Sigmoid colon (tissue), 6 donors: ENCODE measurements at regions not wholly inside any gene's neighbourhood (a gene's known extent, or its start where the extent isn't known, plus 50 kb on each side); places are given as distances from the start of the nearest gene placed in this dataset.

Source experiments
- DNase-seq: peaks from one replicate; pipeline ENCODE4 v3.0.0-alpha.2; 2019
- H3K27ac ChIP-seq, 4 donors: fragments of 200-600 bp; sonication (generic); one replicate each; pipeline ENCODE4 v1.5.1; 2016 to 2019; ENCODE audit warnings: mild to moderate bottlenecking in 1 of 4
- H3K27me3 ChIP-seq, 3 donors: fragments of 200-600 bp; sonication (generic); one replicate each; pipeline ENCODE4 v1.5.1; 2019; ENCODE audit warnings: mild to moderate bottlenecking in 1 of 3
- H3K36me3 ChIP-seq, 4 donors: fragments of 200-600 bp; sonication (generic); one replicate each; pipeline ENCODE4 v1.5.1; 2016 to 2019
- H3K4me1 ChIP-seq, 4 donors: fragments of 200-600 bp; sonication (generic); one replicate each; pipeline ENCODE4 v1.5.1; 2017 to 2019
- H3K4me3 ChIP-seq, 4 donors: fragments of 200-600 bp; sonication (generic); one replicate each; pipeline ENCODE4 v1.5.1; 2017 to 2019; ENCODE audit warnings: mild to moderate bottlenecking in 2 of 4, moderate library complexity in 1 of 4
- H3K9me3 ChIP-seq, 4 donors: fragments of 200-600 bp in 3 of 4; sonication (generic) in 3 of 4; one replicate each; pipeline versions ENCODE4 v1.5.1 to v1.6.1; 2013 to 2019
- CTCF ChIP-seq, 4 experiments: fragments of 450-650 bp in 3 of 4; fragments of 200-600 bp in 1 of 4; IDR thresholded peaks; one replicate each; pipeline ENCODE4 v1.5.1; 2016 to 2019; ENCODE audit warnings: antibody characterized with exemption in 4 of 4, mild to moderate bottlenecking in 3 of 4, moderate library complexity in 2 of 4
- EP300 ChIP-seq, 4 donors: sonication (generic); formaldehyde crosslinking; IDR thresholded peaks; one replicate each; pipeline ENCODE4 v1.6.1; 2017; ENCODE audit warnings: antibody characterized with exemption in 4 of 4
- POLR2A ChIP-seq, 2 donors: fragments of 450-650 bp; IDR thresholded peaks; one replicate each; pipeline ENCODE4 v1.6.1; 2016; ENCODE audit warnings: antibody characterized with exemption in 2 of 2, mild to moderate bottlenecking in 2 of 2, moderate library complexity in 2 of 2
- POLR2AphosphoS5 ChIP-seq, 4 donors: sonication (generic); formaldehyde crosslinking; IDR thresholded peaks; one replicate each; pipeline ENCODE4 v1.6.1; 2017; ENCODE audit warnings: antibody characterized with exemption in 4 of 4
- WGBS, 2 donors: extraction: QIAGEN DNeasy Blood & Tissue Kit; methylation state at CpG; one replicate each; pipeline ENCODE4 v1.1.7; 2013; 5-methylcytosine and 5-hydroxymethylcytosine counted together
- intact Hi-C: fragments of 100-400 bp; cut with DNase I; formaldehyde crosslinking; loops from one replicate; pipeline ENCODE4 v1.15.1; 2023
- donor health status: healthy with polysubstance abuse.
- donor health status: healthy.

- TF ChIP-seq CTCF (IDR thresholded peaks at IDR 0.05) = no peak
- no peak for TF ChIP-seq POLR2AphosphoS5 (IDR thresholded peaks at IDR 0.05)
- no peak for TF ChIP-seq EP300 (IDR thresholded peaks at IDR 0.05)
- no peak for TF ChIP-seq POLR2A (IDR thresholded peaks at IDR 0.05)
- Histone ChIP-seq H3K36me3 (no peaks in the 10 kb centered on the region), H3K27me3 (no peaks in the 10 kb centered on the region), H3K4me3 (no peak overlapping the region), H3K9me3 (no peaks in the 10 kb centered on the region), H3K4me1 (peaks cover 0 to 8% (median 4%) of the 10 kb centered on the region in 4 donors), H3K27ac (no peak overlapping the region)
- intact Hi-C loops = no loop called here
- WGBS, 2 donors = 82 to 93% methylated on average over 1 of the region's 1 CpG
- DNase-seq = no peak
These were observed 588.7 kb downstream of the UTRN start for GRCh38 chr6:144873623-144874378.

GRCh38 chr6:144876689-144877088 lies 591.6 kb downstream of the UTRN start:
- Histone ChIP-seq H3K4me3 (no peak overlapping the region), H3K27ac (no peak overlapping the region), H3K4me1 (peaks cover 0 to 13% (median 9%) of the 10 kb centered on the region in 4 donors), H3K27me3 (no peaks in the 10 kb centered on the region), H3K9me3 (no peaks in the 10 kb centered on the region), H3K36me3 (no peaks in the 10 kb centered on the region)
- intact Hi-C loops = no loop called here
- TF ChIP-seq CTCF (IDR thresholded peaks at IDR 0.05) = no peak
- TF ChIP-seq POLR2A (IDR thresholded peaks at IDR 0.05) = no peak
- no peak for TF ChIP-seq EP300 (IDR thresholded peaks at IDR 0.05)
- no peak for TF ChIP-seq POLR2AphosphoS5 (IDR thresholded peaks at IDR 0.05)
- WGBS, 2 donors = 87 to 92% methylated on average over 2 of the region's 2 CpGs
- DNase-seq = no peak

GRCh38 chr6:144877118-144877517 lies 592.0 kb downstream of the UTRN start:
- Histone ChIP-seq H3K27me3 (no peaks in the 10 kb centered on the region), H3K4me3 (no peak overlapping the region), H3K9me3 (no peaks in the 10 kb centered on the region), H3K4me1 (peaks cover 0 to 13% (median 9%) of the 10 kb centered on the region in 4 donors), H3K36me3 (no peaks in the 10 kb centered on the region), H3K27ac (no peak overlapping the region)
- DNase-seq = no peak
- intact Hi-C loops = no loop called here
- 58 to 63% methylated on average over 1 of the region's 1 CpG for WGBS, 2 donors
- TF ChIP-seq POLR2AphosphoS5 (IDR thresholded peaks at IDR 0.05) (no peak), CTCF (IDR thresholded peaks at IDR 0.05) (no peak), EP300 (IDR thresholded peaks at IDR 0.05) (no peak), POLR2A (IDR thresholded peaks at IDR 0.05) (no peak)

- intact Hi-C loops = no loop called here
- Histone ChIP-seq H3K27me3 (no peaks in the 10 kb centered on the region), H3K27ac (no peak overlapping the region), H3K4me3 (no peak overlapping the region), H3K9me3 (no peaks in the 10 kb centered on the region), H3K4me1 (peaks cover 0 to 13% (median 9%) of the 10 kb centered on the region in 4 donors), H3K36me3 (no peaks in the 10 kb centered on the region)
- WGBS, 2 donors = 58 to 90% methylated on average over 5 of the region's 5 CpGs
- no peak for TF ChIP-seq EP300 (IDR thresholded peaks at IDR 0.05)
- no peak for DNase-seq
These were observed 593.4 kb downstream of the UTRN start for GRCh38 chr6:144878577-144878976.

- no peak overlapping the region for H3K27ac ChIP-seq
- H3K27me3 ChIP-seq = no peaks in the 10 kb centered on the region
- TF ChIP-seq CTCF (IDR thresholded peaks at IDR 0.05) (no peak), POLR2A (IDR thresholded peaks at IDR 0.05) (no peak), POLR2AphosphoS5 (IDR thresholded peaks at IDR 0.05) (no peak), EP300 (IDR thresholded peaks at IDR 0.05) (no peak)
- no peak overlapping the region for H3K4me3 ChIP-seq
- intact Hi-C loops = no loop called here
- no peak for DNase-seq
- no peaks in the 10 kb centered on the region for H3K36me3 ChIP-seq
- no peaks in the 10 kb centered on the region for H3K9me3 ChIP-seq
- peaks cover 0 to 13% (median 9%) of the 10 kb centered on the region in 4 donors for H3K4me1 ChIP-seq
- WGBS, 2 donors = 56 to 77% methylated on average over 3 of the region's 3 CpGs
These were observed 594.3 kb downstream of the UTRN start for GRCh38 chr6:144879436-144879835.
